Smooth muscle cell (in vitro differentiated cells): ENCODE measurements at regions not wholly inside any gene's neighbourhood (a gene's known extent, or its start where the extent isn't known, plus 50 kb on each side); places are given as distances from the start of the nearest gene placed in this dataset.

Experiments used
- DNase-seq: peaks from one replicate; lab custom pipeline; 2025; ENCODE audit not compliant: unreplicated experiment; lab: John Stamatoyannopoulos, UW
- H2AFZ ChIP-seq: fragments of 200-600 bp; sonication (generic); 2 replicates; pipeline ENCODE4 v1.6.0; 2016; ENCODE audit warnings: antibody characterized with exemption, low read depth, mild to moderate bottlenecking
- H3F3A ChIP-seq: fragments of 200-600 bp; sonication (generic); 2 replicates; pipeline ENCODE4 v1.6.0; 2017; ENCODE audit warnings: antibody characterized with exemption, low read depth
- H3K27ac ChIP-seq: fragments of 200-600 bp; sonication (generic); 2 replicates; pipeline ENCODE4 v1.5.1; 2016; ENCODE audit warnings: low read depth, mild to moderate bottlenecking
- H3K27me3 ChIP-seq: fragments of 200-600 bp; sonication (generic); 2 replicates; pipeline ENCODE4 v1.6.1; 2016; ENCODE audit warnings: low read depth, mild to moderate bottlenecking
- H3K36me3 ChIP-seq: fragments of 200-600 bp; sonication (generic); 2 replicates; pipeline ENCODE4 v1.5.1; 2016; ENCODE audit warnings: low read depth
- H3K4me1 ChIP-seq: fragments of 200-600 bp; sonication (generic); 2 replicates; pipeline ENCODE4 v1.5.1; 2016; ENCODE audit warnings: low read depth
- H3K4me2 ChIP-seq: fragments of 200-600 bp; sonication (generic); 2 replicates; pipeline ENCODE4 v1.6.0; 2016; ENCODE audit warnings: mild to moderate bottlenecking
- H3K4me3 ChIP-seq: fragments of 200-600 bp; sonication (generic); 2 replicates; pipeline ENCODE4 v1.5.1; 2016; ENCODE audit warnings: mild to moderate bottlenecking
- H3K79me2 ChIP-seq: fragments of 200-600 bp; sonication (generic); 2 replicates; pipeline ENCODE4 v1.6.0; 2016; ENCODE audit warnings: low read depth, mild to moderate bottlenecking
- H3K9ac ChIP-seq: fragments of 200-600 bp; sonication (generic); 2 replicates; pipeline ENCODE4 v1.6.0; 2016; ENCODE audit warnings: low read depth
- H3K9me3 ChIP-seq: fragments of 200-600 bp; sonication (generic); replicated peaks from 2 replicates; pipeline ENCODE4 v1.5.1; 2016; ENCODE audit warnings: low read depth
- H4K20me1 ChIP-seq: fragments of 200-600 bp; sonication (generic); 2 replicates; pipeline ENCODE4 v1.6.0; 2016; ENCODE audit warnings: low read depth
- WGBS: methylation state at CpG from one replicate; pipeline ENCODE4 v1.1.7; 2016; ENCODE audit warnings: low lambda C conversion rate; 5-methylcytosine and 5-hydroxymethylcytosine counted together
- TF ChIP-seq, protein P1 (sequence below): fragments of 200-600 bp; sonication (generic); IDR thresholded peaks from 2 replicates; pipeline ENCODE4 v1.5.1; 2017; ENCODE audit warnings: borderline replicate concordance, mild to moderate bottlenecking, antibody characterized with exemption; ENCODE audit not compliant: insufficient read depth, poor library complexity, severe bottlenecking

DNA sequence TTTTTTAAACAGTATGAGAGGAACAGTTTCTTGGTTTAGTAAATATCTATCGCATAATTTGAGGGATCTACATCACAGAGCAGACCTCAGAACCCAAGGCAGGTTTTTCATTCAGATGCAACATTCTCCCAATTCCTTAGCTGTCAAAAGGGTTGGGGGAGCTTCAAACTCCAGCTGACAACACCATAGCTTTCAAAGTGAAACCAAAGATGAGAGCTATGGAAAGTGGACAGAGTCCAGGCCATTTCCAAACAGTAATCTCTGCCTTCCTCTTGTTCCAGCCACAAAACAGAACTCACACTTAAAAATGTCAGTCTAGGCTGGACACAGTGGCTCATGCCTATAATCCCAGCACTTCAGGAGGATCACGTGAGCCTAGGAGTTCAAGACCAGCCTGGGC is 87.8 kb downstream of the SPRING1 start:
- 77% methylated on average over 2 of the region's 2 CpGs for WGBS
- Histone ChIP-seq H3K9me3 (no peaks in the 10 kb centered on the region), H4K20me1 (no peaks in the 10 kb centered on the region), H3K27me3 (peaks cover 3% of the 10 kb centered on the region), H3K9ac (no peak overlapping the region), H3F3A (no peaks in the 10 kb centered on the region), H3K4me3 (no peak overlapping the region), H3K79me2 (no peaks in the 10 kb centered on the region), H3K36me3 (no peaks in the 10 kb centered on the region), H3K27ac (no peak overlapping the region), H3K4me1 (no peaks in the 10 kb centered on the region), H3K4me2 (no peak overlapping the region), H2AFZ (no peak overlapping the region)
- DNase-seq = no peak
- TF ChIP-seq, protein P1, sequence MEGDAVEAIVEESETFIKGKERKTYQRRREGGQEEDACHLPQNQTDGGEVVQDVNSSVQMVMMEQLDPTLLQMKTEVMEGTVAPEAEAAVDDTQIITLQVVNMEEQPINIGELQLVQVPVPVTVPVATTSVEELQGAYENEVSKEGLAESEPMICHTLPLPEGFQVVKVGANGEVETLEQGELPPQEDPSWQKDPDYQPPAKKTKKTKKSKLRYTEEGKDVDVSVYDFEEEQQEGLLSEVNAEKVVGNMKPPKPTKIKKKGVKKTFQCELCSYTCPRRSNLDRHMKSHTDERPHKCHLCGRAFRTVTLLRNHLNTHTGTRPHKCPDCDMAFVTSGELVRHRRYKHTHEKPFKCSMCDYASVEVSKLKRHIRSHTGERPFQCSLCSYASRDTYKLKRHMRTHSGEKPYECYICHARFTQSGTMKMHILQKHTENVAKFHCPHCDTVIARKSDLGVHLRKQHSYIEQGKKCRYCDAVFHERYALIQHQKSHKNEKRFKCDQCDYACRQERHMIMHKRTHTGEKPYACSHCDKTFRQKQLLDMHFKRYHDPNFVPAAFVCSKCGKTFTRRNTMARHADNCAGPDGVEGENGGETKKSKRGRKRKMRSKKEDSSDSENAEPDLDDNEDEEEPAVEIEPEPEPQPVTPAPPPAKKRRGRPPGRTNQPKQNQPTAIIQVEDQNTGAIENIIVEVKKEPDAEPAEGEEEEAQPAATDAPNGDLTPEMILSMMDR = no peak

DNA sequence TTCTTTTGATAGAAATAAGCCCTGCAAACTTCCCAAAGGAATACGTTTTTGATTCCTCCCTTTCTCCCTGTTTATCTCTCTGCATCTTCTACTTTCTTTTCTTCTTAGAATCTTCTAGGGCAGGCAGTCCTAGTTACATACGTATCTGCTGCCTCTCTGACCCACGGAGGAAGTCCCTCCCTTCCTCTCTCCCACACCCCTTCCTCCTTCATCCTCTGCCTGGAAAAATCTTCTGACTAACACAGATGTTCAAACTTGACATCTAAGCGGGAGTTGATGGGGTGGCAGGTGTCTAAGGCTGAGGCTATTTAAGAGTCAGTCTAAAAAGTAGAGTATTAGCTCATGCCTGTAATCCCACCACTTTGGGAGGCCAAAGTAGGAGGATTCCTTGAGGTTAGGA is 88.6 kb downstream of the MAP1LC3B2 start:
- no peaks in the 10 kb centered on the region for H3K9me3 ChIP-seq
- no peaks in the 10 kb centered on the region for H3K36me3 ChIP-seq
- no peak overlapping the region for H3K27ac ChIP-seq
- no peaks in the 10 kb centered on the region for H3F3A ChIP-seq
- no peaks in the 10 kb centered on the region for H3K79me2 ChIP-seq
- H4K20me1 ChIP-seq = no peaks in the 10 kb centered on the region
- no peak overlapping the region for H2AFZ ChIP-seq
- no peaks in the 10 kb centered on the region for H3K4me1 ChIP-seq
- H3K4me2 ChIP-seq = no peak overlapping the region
- TF ChIP-seq, protein P1 = no peak
- no peak for DNase-seq
- no peak overlapping the region for H3K4me3 ChIP-seq
- WGBS = 72% methylated on average over 4 of the region's 4 CpGs
- H3K9ac ChIP-seq = no peak overlapping the region
- peaks cover 3% of the 10 kb centered on the region for H3K27me3 ChIP-seq

DNA sequence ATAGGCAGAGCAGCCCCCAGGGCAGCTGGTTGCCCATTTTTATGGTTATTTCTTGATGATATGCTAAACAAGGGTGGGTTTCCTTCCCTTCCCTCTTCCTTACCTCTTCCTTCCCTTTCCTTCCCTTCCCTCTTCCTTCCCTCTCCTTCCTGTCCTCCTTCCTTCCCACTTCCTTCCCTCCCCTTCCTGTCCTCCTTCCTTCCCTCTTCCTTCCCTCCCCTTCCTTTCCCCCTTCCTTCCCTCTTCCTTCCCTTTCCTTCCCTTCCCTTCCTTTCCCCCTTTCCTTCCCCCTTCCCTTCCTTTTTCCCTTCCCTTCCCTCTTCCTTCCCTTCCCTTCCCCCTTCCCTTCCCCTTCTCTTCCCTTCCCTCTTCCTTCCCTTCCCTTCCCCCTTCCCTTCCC is 87.7 kb downstream of the MAP1LC3B2 start:
- no peak overlapping the region for H3K4me2 ChIP-seq
- H3K27ac ChIP-seq = no peak overlapping the region
- TF ChIP-seq, protein P1 = no peak

DNA sequence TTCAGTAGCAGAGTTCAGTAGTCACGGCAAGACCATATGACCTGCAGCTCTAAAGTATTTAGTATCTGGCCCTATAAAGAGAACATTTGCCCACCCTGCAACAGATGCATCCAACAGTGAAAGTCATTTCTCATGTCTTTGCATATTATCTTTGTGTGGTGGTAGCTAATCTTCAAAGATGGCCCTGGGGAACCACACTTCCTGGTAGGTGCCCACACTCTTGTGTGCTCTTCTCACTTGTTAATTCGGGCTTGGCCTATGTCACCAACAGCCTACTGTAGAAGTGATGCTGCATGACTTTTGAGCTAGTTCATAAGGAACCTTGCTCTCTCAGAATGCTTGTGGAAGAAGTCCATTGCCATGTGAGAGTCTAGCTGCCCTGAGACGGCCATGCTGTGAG is 85.6 kb downstream of the MAP1LC3B2 start:
- no peak for DNase-seq
- Histone ChIP-seq H3K4me2 (no peak overlapping the region), H3K9me3 (no peaks in the 10 kb centered on the region), H3K79me2 (no peaks in the 10 kb centered on the region), H3K4me3 (no peak overlapping the region), H3K9ac (no peak overlapping the region), H3K27ac (no peak overlapping the region), H3F3A (no peaks in the 10 kb centered on the region), H3K27me3 (peaks cover 3% of the 10 kb centered on the region), H4K20me1 (no peaks in the 10 kb centered on the region), H3K36me3 (no peaks in the 10 kb centered on the region), H3K4me1 (no peaks in the 10 kb centered on the region), H2AFZ (no peak overlapping the region)
- 99% methylated on average over 3 of the region's 3 CpGs for WGBS
- TF ChIP-seq, protein P1 = no peak

More for the DNA sequence above, 87.7 kb downstream of the MAP1LC3B2 start:
- H3K9me3 ChIP-seq = no peaks in the 10 kb centered on the region
- no peak overlapping the region for H2AFZ ChIP-seq
- H3K9ac ChIP-seq = no peak overlapping the region
- H3K4me1 ChIP-seq = no peaks in the 10 kb centered on the region
- no peak for DNase-seq
- no peaks in the 10 kb centered on the region for H3K79me2 ChIP-seq
- no peak overlapping the region for H3K4me3 ChIP-seq
- H3K36me3 ChIP-seq = no peaks in the 10 kb centered on the region
- H4K20me1 ChIP-seq = no peaks in the 10 kb centered on the region
- H3F3A ChIP-seq = no peaks in the 10 kb centered on the region
- peaks cover 3% of the 10 kb centered on the region for H3K27me3 ChIP-seq
